HG03196 (cell line): ENCODE measurements at regions not wholly inside any gene's neighbourhood (a gene's known extent, or its start where the extent isn't known, plus 50 kb on each side); places are given as distances from the start of the nearest gene placed in this dataset.
"Not testable (repeated sequence)": the region's sequence is repeated elsewhere in the genome, so short reads cannot be mapped to it uniquely, and the experiment has no call there.

Experiments used
- ATAC-seq: cut with Tn5 transposase; IDR thresholded peaks from one replicate; pipeline ENCODE4 v1.9.1; 2021; ENCODE audit not compliant: unreplicated experiment

DNA sequence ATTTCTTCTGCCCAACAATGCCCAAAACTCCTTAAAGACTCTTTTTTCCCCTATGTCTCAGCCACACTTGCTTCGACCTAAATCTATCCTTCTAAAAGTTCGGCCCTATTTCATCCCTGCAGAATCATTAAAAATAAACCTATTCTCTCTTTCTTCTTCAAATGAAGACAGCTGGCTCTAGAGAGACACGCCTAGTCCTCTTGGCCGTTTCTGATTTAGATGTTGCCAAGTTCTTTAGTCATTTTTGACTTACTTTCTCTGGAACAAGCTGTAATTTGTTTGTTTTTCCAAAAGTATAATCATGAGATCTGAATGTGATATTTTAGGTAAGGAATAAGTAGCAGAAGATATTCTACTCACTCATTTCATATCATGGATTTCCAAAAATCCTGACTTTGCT, 211.6 kb downstream of the CENPC start:
- no peak for ATAC-seq

GRCh38 chr4:67332627-67333026, 212.7 kb downstream of the CENPC start:
- no peak for ATAC-seq

GRCh38 chr4:67328393-67328792, 216.9 kb downstream of the CENPC start:
- ATAC-seq = no peak

DNA sequence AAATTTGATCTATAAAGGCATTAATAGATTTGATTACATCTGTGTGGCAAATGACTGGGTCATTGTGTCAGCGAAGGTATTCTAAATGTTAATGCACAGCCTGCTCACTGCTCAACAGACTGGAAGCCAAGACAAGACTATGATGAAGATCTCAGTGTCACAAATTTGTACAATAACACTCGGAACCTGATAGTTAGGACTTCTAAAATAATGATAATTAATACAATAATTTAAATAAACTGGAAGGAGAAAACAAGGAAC, 217.4 kb downstream of the CENPC start:
- ATAC-seq = no peak

GRCh38 chr4:67327245-67328017, 217.9 kb downstream of the CENPC start:
- peak; percentile 94 for ATAC-seq

DNA sequence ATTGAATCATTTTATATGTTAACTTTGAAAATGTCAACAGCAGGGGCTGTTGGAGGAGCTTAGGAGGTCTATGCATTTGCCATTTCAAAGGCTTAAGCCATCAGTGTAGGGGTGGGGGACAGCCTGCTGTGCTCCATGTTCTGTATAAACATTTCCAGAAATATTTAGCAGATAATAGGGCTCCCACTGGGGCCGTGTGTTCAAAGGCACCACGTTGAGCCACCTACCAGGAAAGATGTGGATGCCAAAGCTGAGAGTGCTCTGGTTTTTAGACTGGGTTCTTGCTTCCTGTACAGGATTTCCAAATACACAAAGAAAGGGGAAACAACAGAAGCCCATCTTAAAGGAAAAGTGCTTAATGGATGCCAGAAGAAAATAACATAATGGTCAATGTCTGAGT, 219.5 kb downstream of the CENPC start:
- no peak for ATAC-seq

GRCh38 chr4:67320645-67321044, 224.7 kb downstream of the CENPC start:
- ATAC-seq = no peak

- not testable (repeated sequence) for ATAC-seq
These were observed 225.7 kb downstream of the CENPC start for GRCh38 chr4:67319607-67320006.

DNA sequence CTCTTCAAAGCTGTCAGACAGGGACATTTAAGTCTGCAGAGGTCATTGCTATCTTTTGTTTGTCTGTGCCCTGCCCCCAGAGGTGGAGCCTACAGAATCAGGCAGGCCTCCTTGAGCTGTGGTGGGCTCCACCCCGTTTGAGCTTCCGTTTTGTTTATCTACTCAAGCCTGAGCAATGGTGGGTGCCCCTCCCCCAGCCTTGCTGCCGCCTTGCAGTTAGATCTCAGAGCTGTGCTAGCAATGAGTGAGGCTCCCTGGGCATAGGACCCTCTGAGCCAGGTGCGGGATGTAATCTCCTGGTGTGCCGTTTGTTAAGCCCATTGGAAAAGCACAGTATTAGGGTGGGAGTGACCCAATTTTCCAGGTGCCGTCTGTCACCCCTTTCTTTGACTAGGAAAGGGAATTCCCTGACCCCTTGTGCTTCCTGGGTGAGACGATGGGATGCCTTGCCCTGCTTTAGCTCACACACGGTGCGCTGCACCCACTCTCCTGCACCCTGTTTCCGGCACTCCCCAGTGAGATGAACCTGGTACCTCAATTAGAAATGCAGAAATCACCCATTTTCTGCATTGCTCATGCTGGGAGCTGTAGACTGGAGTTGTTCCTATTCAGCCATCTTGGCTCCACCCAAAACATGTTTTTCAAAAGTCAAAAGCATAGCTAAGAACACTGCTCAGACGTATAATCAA, 244.7 kb downstream of the CENPC start:
- not testable (repeated sequence) for ATAC-seq

- no peak for ATAC-seq
These were observed 252.7 kb downstream of the CENPC start for GRCh38 chr4:67292636-67293035.

DNA sequence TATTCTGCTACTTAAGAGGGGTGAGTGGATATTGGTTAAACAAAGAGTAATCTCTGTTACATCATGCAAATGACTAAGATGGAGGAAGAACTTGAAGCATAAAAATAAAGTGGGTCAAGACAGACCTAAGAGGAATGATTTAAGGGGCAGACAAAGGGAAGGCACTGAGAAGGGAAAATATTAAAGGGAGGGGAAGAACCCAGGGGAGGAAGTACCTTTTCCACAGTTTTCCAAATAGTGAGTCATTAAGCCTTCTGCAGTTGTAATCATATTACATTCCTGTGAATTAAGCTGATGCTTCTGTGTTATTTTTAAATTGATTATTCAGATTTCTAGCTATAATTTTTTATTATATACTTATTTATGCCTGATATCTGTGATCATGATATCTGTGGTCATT, 253.3 kb downstream of the CENPC start:
- ATAC-seq = no peak

GRCh38 chr4:67291644-67292043, 253.7 kb downstream of the CENPC start:
- no peak for ATAC-seq

GRCh38 chr4:67288964-67289363, 256.3 kb downstream of the CENPC start:
- ATAC-seq = peak; percentile 65

DNA sequence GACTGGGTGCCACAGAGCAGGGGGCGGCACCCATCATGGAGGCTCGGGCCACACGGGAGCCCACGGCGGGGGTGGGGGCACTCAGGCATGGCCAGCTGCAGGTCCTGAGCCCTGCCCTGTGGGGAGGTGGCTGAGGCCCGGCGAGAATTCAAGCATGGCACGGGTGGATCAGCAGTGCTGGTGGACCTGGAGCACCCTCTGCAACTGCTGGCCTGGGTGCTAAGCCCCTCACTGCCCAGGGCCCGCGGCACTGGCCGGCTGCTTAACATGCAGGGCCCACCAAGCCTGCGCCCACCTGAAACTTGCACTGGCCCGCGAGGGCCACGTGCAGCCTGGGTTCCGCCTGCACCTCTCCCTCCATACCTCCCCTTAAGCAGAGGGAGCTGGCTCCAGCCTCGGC, 258.6 kb downstream of the CENPC start:
- no peak for ATAC-seq

- no peak for ATAC-seq
These were observed 262.6 kb downstream of the CENPC start for GRCh38 chr4:67282749-67283148.

GRCh38 chr4:67275179-67275750, 270.0 kb downstream of the CENPC start:
- no peak for ATAC-seq

DNA sequence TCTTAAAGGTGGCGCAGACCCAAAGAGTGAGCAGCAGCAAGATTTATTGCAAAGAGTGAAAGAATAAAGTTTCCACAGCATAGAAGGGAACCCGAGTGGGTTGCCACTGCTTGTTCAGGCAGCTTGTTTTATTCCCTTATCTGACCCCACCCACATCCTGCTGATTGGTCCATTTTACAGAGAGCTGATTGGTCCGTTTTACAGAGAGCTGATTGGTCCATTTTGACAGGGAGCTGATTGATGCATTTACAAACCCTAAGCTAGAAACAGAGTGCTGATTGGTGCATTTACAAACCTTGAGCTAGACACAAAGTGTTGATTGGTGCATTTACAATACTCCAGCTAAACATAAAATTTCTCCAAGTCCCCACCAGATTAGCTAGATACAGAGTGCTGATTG, 270.6 kb downstream of the CENPC start:
- not testable (repeated sequence) for ATAC-seq

- ATAC-seq = no peak
These were observed 271.6 kb downstream of the CENPC start for GRCh38 chr4:67273666-67274065.

GRCh38 chr4:67261971-67262370, 283.3 kb downstream of the CENPC start:
- ATAC-seq = no peak

DNA sequence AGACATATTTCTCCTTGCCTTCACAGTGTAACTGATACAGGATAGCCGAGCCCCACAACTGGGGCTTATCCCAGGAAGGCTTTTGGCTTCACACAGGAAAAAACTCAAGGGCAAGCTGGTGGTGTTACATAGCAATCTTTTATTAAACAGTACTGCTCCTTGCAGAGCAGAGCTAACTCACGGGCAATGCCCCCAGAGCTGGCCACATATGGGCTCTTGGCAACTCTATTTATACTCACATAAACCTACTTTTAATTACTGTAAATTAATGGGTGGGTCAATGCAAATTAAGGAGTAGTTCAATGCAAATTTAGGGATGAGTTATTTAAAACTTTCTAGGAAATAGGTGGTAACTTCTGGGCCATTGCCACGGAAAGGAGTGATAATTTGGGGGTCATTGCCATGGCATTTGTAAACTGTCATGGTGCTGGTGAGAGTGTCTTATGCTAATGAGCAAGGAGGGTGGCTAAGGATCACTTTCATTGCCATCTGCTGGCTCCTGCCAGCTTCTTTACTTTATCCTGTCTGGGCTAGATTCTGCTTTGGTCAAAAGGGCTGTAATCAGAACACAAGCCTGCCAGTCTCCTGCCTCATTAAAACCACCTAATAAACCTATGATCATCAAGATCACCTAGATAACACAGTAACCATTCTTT, 288.8 kb downstream of the CENPC start:
- no peak for ATAC-seq

GRCh38 chr4:67250131-67250896, 295.0 kb downstream of the CENPC start:
- no peak for ATAC-seq
